Ovary (tissue), 7 donors: ENCODE measurements at regions not wholly inside any gene's neighbourhood (a gene's known extent, or its start where the extent isn't known, plus 50 kb on each side); places are given as distances from the start of the nearest gene placed in this dataset.

Experiments used
- DNase-seq, 5 donors: peaks; one replicate each; pipeline ENCODE4 v3.0.0-alpha.2; 2019 to 2020
- H3K27ac ChIP-seq, 2 donors: fragments of 200-600 bp; one replicate each; pipeline versions ENCODE4 v1.5.1 to v1.8.0; 2019 to 2022
- H3K27me3 ChIP-seq: fragments of 200-600 bp; one replicate; pipeline ENCODE4 v1.8.0; 2022
- H3K36me3 ChIP-seq: fragments of 200-600 bp; sonication (generic); one replicate; pipeline ENCODE4 v1.5.1; 2019
- H3K4me1 ChIP-seq: one replicate; pipeline ENCODE4 v1.8.1; 2013; ENCODE audit warnings: mild to moderate bottlenecking, moderate library complexity; ENCODE audit not compliant: insufficient read depth
- H3K4me3 ChIP-seq: fragments of 200-600 bp; sonication (generic); one replicate; pipeline ENCODE4 v1.5.1; 2017
- H3K9me3 ChIP-seq, 2 donors: fragments of 200-600 bp in 1 of 2; sonication (generic) in 1 of 2; one replicate each; pipeline versions ENCODE4 v1.5.1 to v1.8.1; 2013 to 2019; ENCODE audit warnings: mild to moderate bottlenecking in 1 of 2, moderate library complexity in 1 of 2
- EP300 ChIP-seq: sonication (generic); formaldehyde crosslinking; IDR thresholded peaks from one replicate; pipeline ENCODE4 v1.6.1; 2017; ENCODE audit warnings: antibody characterized with exemption
- POLR2A ChIP-seq: fragments of 450-650 bp; IDR thresholded peaks from one replicate; pipeline ENCODE4 v1.6.1; 2017; ENCODE audit warnings: antibody characterized with exemption, mild to moderate bottlenecking, moderate library complexity
- WGBS, 3 donors: extraction: QIAGEN DNeasy Blood & Tissue Kit in 1 of 3; methylation state at CpG; one replicate each; pipeline versions ENCODE4 v1.1.5 to v1.1.7; 2013 to 2017; 5-methylcytosine and 5-hydroxymethylcytosine counted together
- intact Hi-C, 4 donors: fragments of 100-400 bp; cut with DNase I; formaldehyde crosslinking; loops; one replicate each; pipeline versions ENCODE4 v1.11.0 to v1.15.1; 2022 to 2023
- TF ChIP-seq, protein P1 (sequence below), 3 donors: fragments of 450-650 bp in 2 of 3; fragments of 200-600 bp in 1 of 3; IDR thresholded peaks; one replicate each; pipeline versions ENCODE4 v1.5.1 to v1.8.0; 2016 to 2022; ENCODE audit warnings: antibody characterized with exemption in 3 of 3, mild to moderate bottlenecking in 1 of 3
- donor health status: DM: no; HTN: no; CAD: no; lungs with moderate emphysema.
- donor health status: DM: no; HTN: no; CAD: no.
- donor health status: Bipolar disorder and iron deficiency.
- donor health status: DM: no; HTN: no; CAD: no.
- donor health status: DM: yes; HTN: yes; CAD: no.

GRCh38 chr18:22088996-22089640, 80.3 kb upstream of the GATA6 start:
- H3K27ac ChIP-seq = no peak overlapping the region
- TF ChIP-seq EP300 (no peak), POLR2A (no peak)
- TF ChIP-seq, protein P1, sequence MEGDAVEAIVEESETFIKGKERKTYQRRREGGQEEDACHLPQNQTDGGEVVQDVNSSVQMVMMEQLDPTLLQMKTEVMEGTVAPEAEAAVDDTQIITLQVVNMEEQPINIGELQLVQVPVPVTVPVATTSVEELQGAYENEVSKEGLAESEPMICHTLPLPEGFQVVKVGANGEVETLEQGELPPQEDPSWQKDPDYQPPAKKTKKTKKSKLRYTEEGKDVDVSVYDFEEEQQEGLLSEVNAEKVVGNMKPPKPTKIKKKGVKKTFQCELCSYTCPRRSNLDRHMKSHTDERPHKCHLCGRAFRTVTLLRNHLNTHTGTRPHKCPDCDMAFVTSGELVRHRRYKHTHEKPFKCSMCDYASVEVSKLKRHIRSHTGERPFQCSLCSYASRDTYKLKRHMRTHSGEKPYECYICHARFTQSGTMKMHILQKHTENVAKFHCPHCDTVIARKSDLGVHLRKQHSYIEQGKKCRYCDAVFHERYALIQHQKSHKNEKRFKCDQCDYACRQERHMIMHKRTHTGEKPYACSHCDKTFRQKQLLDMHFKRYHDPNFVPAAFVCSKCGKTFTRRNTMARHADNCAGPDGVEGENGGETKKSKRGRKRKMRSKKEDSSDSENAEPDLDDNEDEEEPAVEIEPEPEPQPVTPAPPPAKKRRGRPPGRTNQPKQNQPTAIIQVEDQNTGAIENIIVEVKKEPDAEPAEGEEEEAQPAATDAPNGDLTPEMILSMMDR (IDR thresholded peaks at IDR 0.05) = no peak
- H3K36me3 ChIP-seq = no peaks in the 10 kb centered on the region
- H3K9me3 ChIP-seq = no peaks in the 10 kb centered on the region
- no peak for DNase-seq
- no peak overlapping the region for H3K4me3 ChIP-seq
- 91 to 94% (median 93%) methylated on average over 12 of the region's 12 CpGs for WGBS, 3 donors
- intact Hi-C loops = no loop called here
- no peaks in the 10 kb centered on the region for H3K27me3 ChIP-seq
- H3K4me1 ChIP-seq = no peaks in the 10 kb centered on the region

GRCh38 chr18:22091341-22091740, 78.0 kb upstream of the GATA6 start:
- H3K4me1 ChIP-seq = no peaks in the 10 kb centered on the region
- H3K9me3 ChIP-seq = no peaks in the 10 kb centered on the region
- intact Hi-C loops = no loop called here
- H3K27me3 ChIP-seq = no peaks in the 10 kb centered on the region
- TF ChIP-seq EP300 (no peak), POLR2A (no peak)
- TF ChIP-seq, protein P1 (IDR thresholded peaks at IDR 0.05) = no peak
- H3K27ac ChIP-seq = no peak overlapping the region
- no peaks in the 10 kb centered on the region for H3K36me3 ChIP-seq
- WGBS, 3 donors = 96 to 99% (median 96%) methylated on average over 2 of the region's 2 CpGs
- DNase-seq = no peak
- no peak overlapping the region for H3K4me3 ChIP-seq

- TF ChIP-seq POLR2A (no peak), EP300 (no peak)
- TF ChIP-seq, protein P1 (IDR thresholded peaks at IDR 0.05) = no peak
- H3K4me1 ChIP-seq = peaks cover 3% of the 10 kb centered on the region
- no peak for DNase-seq
- no peaks in the 10 kb centered on the region for H3K9me3 ChIP-seq
- 69 to 74% (median 72%) methylated on average over 11 to 12 of the region's 12 CpGs for WGBS, 3 donors
- H3K36me3 ChIP-seq = no peaks in the 10 kb centered on the region
- intact Hi-C loops = no loop called here
- H3K4me3 ChIP-seq = no peak overlapping the region
- H3K27ac ChIP-seq = no peak overlapping the region
- H3K27me3 ChIP-seq = no peaks in the 10 kb centered on the region
Measured at GRCh38 chr18:22093731-22094357, 75.5 kb upstream of the GATA6 start.

GRCh38 chr18:22094358-22094734, 75.0 kb upstream of the GATA6 start:
- intact Hi-C loops = no loop called here
- TF ChIP-seq EP300 = no peak
- TF ChIP-seq, protein P1 (IDR thresholded peaks at IDR 0.05) = no peak
- TF ChIP-seq POLR2A = no peak

More at GRCh38 chr18:22094358-22094734, 75.0 kb upstream of the GATA6 start:
- no peak for DNase-seq
- no peak overlapping the region for H3K4me3 ChIP-seq
- peaks cover 3% of the 10 kb centered on the region for H3K4me1 ChIP-seq
- WGBS, 3 donors = 19 to 38% (median 30%) methylated on average over 4 of the region's 4 CpGs
- H3K36me3 ChIP-seq = no peaks in the 10 kb centered on the region
- no peaks in the 10 kb centered on the region for H3K27me3 ChIP-seq
- H3K27ac ChIP-seq = no peak overlapping the region
- no peaks in the 10 kb centered on the region for H3K9me3 ChIP-seq
